ENCODE measurements at regions not wholly inside any gene's neighbourhood (a gene's known extent, or its start where the extent isn't known, plus 50 kb on each side); places are given as distances from the start of the nearest gene placed in this dataset.

DNA sequence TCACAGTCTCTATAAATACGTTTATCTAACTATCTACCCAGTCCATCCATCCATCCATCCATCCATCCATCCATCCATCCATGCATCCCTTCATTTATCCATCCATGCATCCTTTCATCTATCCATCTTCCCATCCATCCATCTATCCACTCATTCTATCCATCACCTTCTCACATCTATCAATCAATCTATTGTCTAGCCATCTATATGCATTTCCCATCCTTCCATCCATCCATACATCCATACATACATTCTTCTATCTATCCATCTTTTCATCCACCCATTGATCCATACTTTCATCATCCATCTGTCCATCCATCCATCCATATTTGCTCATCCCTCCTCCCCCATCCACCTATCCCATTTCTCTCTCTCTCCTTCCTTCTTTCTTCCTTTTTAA is 51.6 kb upstream of the CTNNBL1 start:
- no peaks in the 10 kb centered on the region for H4K20me1 ChIP-seq (replicated peaks; ENCODE audit: insufficient read depth)
- no peaks in the 10 kb centered on the region for H3F3A ChIP-seq (replicated peaks; ENCODE audit: low read depth)
- H3K4me1 ChIP-seq (ENCODE audit: insufficient read depth) = no peaks in the 10 kb centered on the region
- ATAC-seq (no peak), DNase-seq (ENCODE audit: low spot score) (no peak)
- no peak overlapping the region for H2AFZ ChIP-seq
- Mint-ChIP-seq H3K4me3 (no peak overlapping the region), H3K36me3 (ENCODE audit: low read depth) (no peaks in the 10 kb centered on the region), H3K9me3 (no peaks in the 10 kb centered on the region), H3K4me1 (no peaks in the 10 kb centered on the region), H3K27me3 (ENCODE audit: insufficient read depth, low read depth, poor library complexity) (peaks cover 4% of the 10 kb centered on the region), H3K27ac (no peak overlapping the region)
- TF ChIP-seq, protein P1, sequence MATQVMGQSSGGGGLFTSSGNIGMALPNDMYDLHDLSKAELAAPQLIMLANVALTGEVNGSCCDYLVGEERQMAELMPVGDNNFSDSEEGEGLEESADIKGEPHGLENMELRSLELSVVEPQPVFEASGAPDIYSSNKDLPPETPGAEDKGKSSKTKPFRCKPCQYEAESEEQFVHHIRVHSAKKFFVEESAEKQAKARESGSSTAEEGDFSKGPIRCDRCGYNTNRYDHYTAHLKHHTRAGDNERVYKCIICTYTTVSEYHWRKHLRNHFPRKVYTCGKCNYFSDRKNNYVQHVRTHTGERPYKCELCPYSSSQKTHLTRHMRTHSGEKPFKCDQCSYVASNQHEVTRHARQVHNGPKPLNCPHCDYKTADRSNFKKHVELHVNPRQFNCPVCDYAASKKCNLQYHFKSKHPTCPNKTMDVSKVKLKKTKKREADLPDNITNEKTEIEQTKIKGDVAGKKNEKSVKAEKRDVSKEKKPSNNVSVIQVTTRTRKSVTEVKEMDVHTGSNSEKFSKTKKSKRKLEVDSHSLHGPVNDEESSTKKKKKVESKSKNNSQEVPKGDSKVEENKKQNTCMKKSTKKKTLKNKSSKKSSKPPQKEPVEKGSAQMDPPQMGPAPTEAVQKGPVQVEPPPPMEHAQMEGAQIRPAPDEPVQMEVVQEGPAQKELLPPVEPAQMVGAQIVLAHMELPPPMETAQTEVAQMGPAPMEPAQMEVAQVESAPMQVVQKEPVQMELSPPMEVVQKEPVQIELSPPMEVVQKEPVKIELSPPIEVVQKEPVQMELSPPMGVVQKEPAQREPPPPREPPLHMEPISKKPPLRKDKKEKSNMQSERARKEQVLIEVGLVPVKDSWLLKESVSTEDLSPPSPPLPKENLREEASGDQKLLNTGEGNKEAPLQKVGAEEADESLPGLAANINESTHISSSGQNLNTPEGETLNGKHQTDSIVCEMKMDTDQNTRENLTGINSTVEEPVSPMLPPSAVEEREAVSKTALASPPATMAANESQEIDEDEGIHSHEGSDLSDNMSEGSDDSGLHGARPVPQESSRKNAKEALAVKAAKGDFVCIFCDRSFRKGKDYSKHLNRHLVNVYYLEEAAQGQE (IDR thresholded peaks at IDR 0.05; ENCODE audit: unreplicated experiment) = no peak
- no peak for TF ChIP-seq NANOG (IDR thresholded peaks at IDR 0.05; ENCODE audit: borderline replicate concordance)
- no peaks in the 10 kb centered on the region for H3K9me2 ChIP-seq (ENCODE audit: insufficient read depth)
- H3K4me2 ChIP-seq = no peak overlapping the region
- no peak overlapping the region for H3K4me3 ChIP-seq
- no peaks in the 10 kb centered on the region for H3K79me2 ChIP-seq (replicated peaks; ENCODE audit: insufficient read depth)
- H3K27me3 ChIP-seq (ENCODE audit: insufficient read depth) = no peaks in the 10 kb centered on the region
- H3K27ac ChIP-seq (ENCODE audit: low read depth) = no peak overlapping the region
- no peaks in the 10 kb centered on the region for H3K36me3 ChIP-seq (ENCODE audit: insufficient read depth)

- H3K4me1 Mint-ChIP-seq = no peaks in the 10 kb centered on the region
- DNase-seq (ENCODE audit: low spot score) = no peak
- no peak overlapping the region for H3K27ac ChIP-seq (ENCODE audit: low read depth)
- no peak overlapping the region for H3K4me3 ChIP-seq
- no peaks in the 10 kb centered on the region for H3K79me2 ChIP-seq (replicated peaks; ENCODE audit: insufficient read depth)
- H3K4me1 ChIP-seq (ENCODE audit: insufficient read depth) = no peaks in the 10 kb centered on the region
- H3K9me2 ChIP-seq (ENCODE audit: insufficient read depth) = no peaks in the 10 kb centered on the region
- peaks cover 4% of the 10 kb centered on the region for H3K27me3 Mint-ChIP-seq (ENCODE audit: insufficient read depth, low read depth, poor library complexity)
- no peaks in the 10 kb centered on the region for H3K27me3 ChIP-seq (ENCODE audit: insufficient read depth)
- no peaks in the 10 kb centered on the region for H3K36me3 Mint-ChIP-seq (ENCODE audit: low read depth)
- H3K27ac Mint-ChIP-seq = no peak overlapping the region
- H4K20me1 ChIP-seq (replicated peaks; ENCODE audit: insufficient read depth) = no peaks in the 10 kb centered on the region
- no peaks in the 10 kb centered on the region for H3K36me3 ChIP-seq (ENCODE audit: insufficient read depth)
- H3K4me3 Mint-ChIP-seq = no peak overlapping the region
- no peak overlapping the region for H2AFZ ChIP-seq
- H3K9me3 Mint-ChIP-seq = no peaks in the 10 kb centered on the region
- H3K4me2 ChIP-seq = no peak overlapping the region
- H3F3A ChIP-seq (replicated peaks; ENCODE audit: low read depth) = no peaks in the 10 kb centered on the region
- ATAC-seq = no peak
- TF ChIP-seq JUNB (IDR thresholded peaks at IDR 0.05; ENCODE audit: unreplicated experiment) = no peak
- no peak for TF ChIP-seq POLR2AphosphoS5 (IDR thresholded peaks at IDR 0.05; ENCODE audit: low read depth)
- no peak for TF ChIP-seq STAT1 (IDR thresholded peaks at IDR 0.05; ENCODE audit: unreplicated experiment)
- no peak for TF ChIP-seq EZH2phosphoT487 (IDR thresholded peaks at IDR 0.05; ENCODE audit: unreplicated experiment)
- TF ChIP-seq, protein P2, sequence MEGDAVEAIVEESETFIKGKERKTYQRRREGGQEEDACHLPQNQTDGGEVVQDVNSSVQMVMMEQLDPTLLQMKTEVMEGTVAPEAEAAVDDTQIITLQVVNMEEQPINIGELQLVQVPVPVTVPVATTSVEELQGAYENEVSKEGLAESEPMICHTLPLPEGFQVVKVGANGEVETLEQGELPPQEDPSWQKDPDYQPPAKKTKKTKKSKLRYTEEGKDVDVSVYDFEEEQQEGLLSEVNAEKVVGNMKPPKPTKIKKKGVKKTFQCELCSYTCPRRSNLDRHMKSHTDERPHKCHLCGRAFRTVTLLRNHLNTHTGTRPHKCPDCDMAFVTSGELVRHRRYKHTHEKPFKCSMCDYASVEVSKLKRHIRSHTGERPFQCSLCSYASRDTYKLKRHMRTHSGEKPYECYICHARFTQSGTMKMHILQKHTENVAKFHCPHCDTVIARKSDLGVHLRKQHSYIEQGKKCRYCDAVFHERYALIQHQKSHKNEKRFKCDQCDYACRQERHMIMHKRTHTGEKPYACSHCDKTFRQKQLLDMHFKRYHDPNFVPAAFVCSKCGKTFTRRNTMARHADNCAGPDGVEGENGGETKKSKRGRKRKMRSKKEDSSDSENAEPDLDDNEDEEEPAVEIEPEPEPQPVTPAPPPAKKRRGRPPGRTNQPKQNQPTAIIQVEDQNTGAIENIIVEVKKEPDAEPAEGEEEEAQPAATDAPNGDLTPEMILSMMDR (conservative IDR thresholded peaks at IDR 0.05; ENCODE audit: low read depth in 2 of 2) = no peak
- TF ChIP-seq, protein P3, sequence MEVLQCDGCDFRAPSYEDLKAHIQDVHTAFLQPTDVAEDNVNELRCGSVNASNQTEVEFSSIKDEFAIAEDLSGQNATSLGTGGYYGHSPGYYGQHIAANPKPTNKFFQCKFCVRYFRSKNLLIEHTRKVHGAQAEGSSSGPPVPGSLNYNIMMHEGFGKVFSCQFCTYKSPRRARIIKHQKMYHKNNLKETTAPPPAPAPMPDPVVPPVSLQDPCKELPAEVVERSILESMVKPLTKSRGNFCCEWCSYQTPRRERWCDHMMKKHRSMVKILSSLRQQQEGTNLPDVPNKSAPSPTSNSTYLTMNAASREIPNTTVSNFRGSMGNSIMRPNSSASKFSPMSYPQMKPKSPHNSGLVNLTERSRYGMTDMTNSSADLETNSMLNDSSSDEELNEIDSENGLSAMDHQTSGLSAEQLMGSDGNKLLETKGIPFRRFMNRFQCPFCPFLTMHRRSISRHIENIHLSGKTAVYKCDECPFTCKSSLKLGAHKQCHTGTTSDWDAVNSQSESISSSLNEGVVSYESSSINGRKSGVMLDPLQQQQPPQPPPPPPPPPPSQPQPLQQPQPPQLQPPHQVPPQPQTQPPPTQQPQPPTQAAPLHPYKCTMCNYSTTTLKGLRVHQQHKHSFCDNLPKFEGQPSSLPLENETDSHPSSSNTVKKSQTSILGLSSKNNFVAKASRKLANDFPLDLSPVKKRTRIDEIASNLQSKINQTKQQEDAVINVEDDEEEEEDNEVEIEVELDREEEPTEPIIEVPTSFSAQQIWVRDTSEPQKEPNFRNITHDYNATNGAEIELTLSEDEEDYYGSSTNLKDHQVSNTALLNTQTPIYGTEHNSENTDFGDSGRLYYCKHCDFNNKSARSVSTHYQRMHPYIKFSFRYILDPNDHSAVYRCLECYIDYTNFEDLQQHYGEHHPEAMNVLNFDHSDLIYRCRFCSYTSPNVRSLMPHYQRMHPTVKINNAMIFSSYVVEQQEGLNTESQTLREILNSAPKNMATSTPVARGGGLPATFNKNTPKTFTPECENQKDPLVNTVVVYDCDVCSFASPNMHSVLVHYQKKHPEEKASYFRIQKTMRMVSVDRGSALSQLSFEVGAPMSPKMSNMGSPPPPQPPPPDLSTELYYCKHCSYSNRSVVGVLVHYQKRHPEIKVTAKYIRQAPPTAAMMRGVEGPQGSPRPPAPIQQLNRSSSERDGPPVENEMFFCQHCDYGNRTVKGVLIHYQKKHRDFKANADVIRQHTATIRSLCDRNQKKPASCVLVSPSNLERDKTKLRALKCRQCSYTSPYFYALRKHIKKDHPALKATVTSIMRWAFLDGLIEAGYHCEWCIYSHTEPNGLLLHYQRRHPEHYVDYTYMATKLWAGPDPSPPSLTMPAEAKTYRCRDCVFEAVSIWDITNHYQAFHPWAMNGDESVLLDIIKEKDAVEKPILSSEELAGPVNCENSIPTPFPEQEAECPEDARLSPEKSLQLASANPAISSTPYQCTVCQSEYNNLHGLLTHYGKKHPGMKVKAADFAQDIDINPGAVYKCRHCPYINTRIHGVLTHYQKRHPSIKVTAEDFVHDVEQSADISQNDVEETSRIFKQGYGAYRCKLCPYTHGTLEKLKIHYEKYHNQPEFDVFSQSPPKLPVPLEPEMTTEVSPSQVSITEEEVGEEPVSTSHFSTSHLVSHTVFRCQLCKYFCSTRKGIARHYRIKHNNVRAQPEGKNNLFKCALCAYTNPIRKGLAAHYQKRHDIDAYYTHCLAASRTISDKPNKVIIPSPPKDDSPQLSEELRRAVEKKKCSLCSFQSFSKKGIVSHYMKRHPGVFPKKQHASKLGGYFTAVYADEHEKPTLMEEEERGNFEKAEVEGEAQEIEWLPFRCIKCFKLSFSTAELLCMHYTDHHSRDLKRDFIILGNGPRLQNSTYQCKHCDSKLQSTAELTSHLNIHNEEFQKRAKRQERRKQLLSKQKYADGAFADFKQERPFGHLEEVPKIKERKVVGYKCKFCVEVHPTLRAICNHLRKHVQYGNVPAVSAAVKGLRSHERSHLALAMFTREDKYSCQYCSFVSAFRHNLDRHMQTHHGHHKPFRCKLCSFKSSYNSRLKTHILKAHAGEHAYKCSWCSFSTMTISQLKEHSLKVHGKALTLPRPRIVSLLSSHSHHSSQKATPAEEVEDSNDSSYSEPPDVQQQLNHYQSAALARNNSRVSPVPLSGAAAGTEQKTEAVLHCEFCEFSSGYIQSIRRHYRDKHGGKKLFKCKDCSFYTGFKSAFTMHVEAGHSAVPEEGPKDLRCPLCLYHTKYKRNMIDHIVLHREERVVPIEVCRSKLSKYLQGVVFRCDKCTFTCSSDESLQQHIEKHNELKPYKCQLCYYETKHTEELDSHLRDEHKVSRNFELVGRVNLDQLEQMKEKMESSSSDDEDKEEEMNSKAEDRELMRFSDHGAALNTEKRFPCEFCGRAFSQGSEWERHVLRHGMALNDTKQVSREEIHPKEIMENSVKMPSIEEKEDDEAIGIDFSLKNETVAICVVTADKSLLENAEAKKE (CRISPR knock-in tag; IDR thresholded peaks at IDR 0.05) = no peak
Observed at GRCh38 chr20:37640600-37641561, 52.9 kb upstream of the CTNNBL1 start.

All from GM23338 (cell line).